ENCODE measurements at regions not wholly inside any gene's neighbourhood (a gene's known extent, or its start where the extent isn't known, plus 50 kb on each side); places are given as distances from the start of the nearest gene placed in this dataset.
"Not testable (repeated sequence)": the region's sequence is repeated elsewhere in the genome, so short reads cannot be mapped to it uniquely, and the experiment has no call there.

GRCh38 chr22:25477358-25477757 lies 87.1 kb upstream of the GRK3 start:
- no peaks in the 10 kb centered on the region for H3K27me3 ChIP-seq (ENCODE audit: insufficient read depth, insufficient read length)
- no peaks in the 10 kb centered on the region for H3K4me1 ChIP-seq (ENCODE audit: insufficient read depth, insufficient read length)
- H3K4me3 ChIP-seq (ENCODE audit: insufficient read length, low read depth): no peak overlapping the region
- no peak for DNase-seq (ENCODE audit: low read depth, low spot score)
- peaks cover 7% of the 10 kb centered on the region; the same call in 1 of the 2 replicates for H3K9me3 ChIP-seq (ENCODE audit: insufficient read depth, low read length)
- TF ChIP-seq ZNF274 (IDR thresholded peaks at IDR 0.05; ENCODE audit: low read depth, low read length) (no peak), YY1 (IDR thresholded peaks at IDR 0.05; ENCODE audit: insufficient read depth, insufficient read length) (no peak), SUZ12 (IDR thresholded peaks at IDR 0.05; ENCODE audit: extremely low read depth, insufficient read depth, insufficient read length) (no peak)
- no peak overlapping the region for H3K9ac ChIP-seq (ENCODE audit: insufficient read length, low read depth)
- H3K36me3 ChIP-seq (ENCODE audit: insufficient read depth, insufficient read length, low read length): peaks cover 27% of the 10 kb centered on the region

GRCh38 chr22:25478111-25478510 lies 86.4 kb upstream of the GRK3 start:
- no peak overlapping the region for H3K9ac ChIP-seq (ENCODE audit: insufficient read length, low read depth)
- no peak overlapping the region for H3K4me3 ChIP-seq (ENCODE audit: insufficient read length, low read depth)
- DNase-seq (ENCODE audit: low read depth, low spot score): no peak
- no peaks in the 10 kb centered on the region for H3K4me1 ChIP-seq (ENCODE audit: insufficient read depth, insufficient read length)
- TF ChIP-seq SUZ12 (IDR thresholded peaks at IDR 0.05; ENCODE audit: extremely low read depth, insufficient read depth, insufficient read length): no peak
- no peak for TF ChIP-seq ZNF274 (IDR thresholded peaks at IDR 0.05; ENCODE audit: low read depth, low read length)
- no peak for TF ChIP-seq YY1 (IDR thresholded peaks at IDR 0.05; ENCODE audit: insufficient read depth, insufficient read length)
- peaks cover 7% of the 10 kb centered on the region; the same call in 1 of the 2 replicates for H3K9me3 ChIP-seq (ENCODE audit: insufficient read depth, low read length)
- H3K36me3 ChIP-seq (ENCODE audit: insufficient read depth, insufficient read length, low read length): peaks cover 34% of the 10 kb centered on the region
- H3K27me3 ChIP-seq (ENCODE audit: insufficient read depth, insufficient read length): no peaks in the 10 kb centered on the region

- peaks cover 36% of the 10 kb centered on the region for H3K36me3 ChIP-seq (ENCODE audit: insufficient read depth, insufficient read length, low read length)
- no peak overlapping the region for H3K9ac ChIP-seq (ENCODE audit: insufficient read length, low read depth)
- H3K27me3 ChIP-seq (ENCODE audit: insufficient read depth, insufficient read length): no peaks in the 10 kb centered on the region
- H3K4me1 ChIP-seq (ENCODE audit: insufficient read depth, insufficient read length): no peaks in the 10 kb centered on the region
- no peak overlapping the region for H3K4me3 ChIP-seq (ENCODE audit: insufficient read length, low read depth)
- TF ChIP-seq SUZ12 (IDR thresholded peaks at IDR 0.05; ENCODE audit: extremely low read depth, insufficient read depth, insufficient read length) (no peak), YY1 (IDR thresholded peaks at IDR 0.05; ENCODE audit: insufficient read depth, insufficient read length) (no peak), ZNF274 (IDR thresholded peaks at IDR 0.05; ENCODE audit: low read depth, low read length) (no peak)
- DNase-seq (ENCODE audit: low read depth, low spot score): no peak
- peaks cover 7% of the 10 kb centered on the region; the same call in 1 of the 2 replicates for H3K9me3 ChIP-seq (ENCODE audit: insufficient read depth, low read length)
Observed at GRCh38 chr22:25478528-25478927, 85.9 kb upstream of the GRK3 start.

GRCh38 chr22:25480868-25481267 lies 83.6 kb upstream of the GRK3 start:
- not testable (repeated sequence) for H3K4me1 ChIP-seq (ENCODE audit: insufficient read depth, insufficient read length); DNase-seq (ENCODE audit: low read depth, low spot score); H3K27me3 ChIP-seq (ENCODE audit: insufficient read depth, insufficient read length); H3K9me3 ChIP-seq (ENCODE audit: insufficient read depth, low read length); H3K9ac ChIP-seq (ENCODE audit: insufficient read length, low read depth); H3K4me3 ChIP-seq (ENCODE audit: insufficient read length, low read depth)
- H3K36me3 ChIP-seq (ENCODE audit: insufficient read depth, insufficient read length, low read length): peaks cover 52% of the 10 kb centered on the region

GRCh38 chr22:25482091-25482760 lies 82.2 kb upstream of the GRK3 start:
- H3K4me1 ChIP-seq (ENCODE audit: insufficient read depth, insufficient read length): no peaks in the 10 kb centered on the region
- H3K9me3 ChIP-seq (ENCODE audit: insufficient read depth, low read length): peaks cover 3% of the 10 kb centered on the region; the same call in 1 of the 2 replicates
- DNase-seq (ENCODE audit: low read depth, low spot score): no peak
- H3K9ac ChIP-seq (ENCODE audit: insufficient read length, low read depth): no peak overlapping the region
- H3K36me3 ChIP-seq (ENCODE audit: insufficient read depth, insufficient read length, low read length): peaks cover 57% of the 10 kb centered on the region
- TF ChIP-seq ZNF274 (IDR thresholded peaks at IDR 0.05; ENCODE audit: low read depth, low read length) (no peak), YY1 (IDR thresholded peaks at IDR 0.05; ENCODE audit: insufficient read depth, insufficient read length) (no peak), SUZ12 (IDR thresholded peaks at IDR 0.05; ENCODE audit: extremely low read depth, insufficient read depth, insufficient read length) (no peak)
- H3K27me3 ChIP-seq (ENCODE audit: insufficient read depth, insufficient read length): no peaks in the 10 kb centered on the region
- no peak overlapping the region for H3K4me3 ChIP-seq (ENCODE audit: insufficient read length, low read depth)

- TF ChIP-seq SUZ12 (IDR thresholded peaks at IDR 0.05; ENCODE audit: extremely low read depth, insufficient read depth, insufficient read length) (no peak), ZNF274 (IDR thresholded peaks at IDR 0.05; ENCODE audit: low read depth, low read length) (no peak), YY1 (IDR thresholded peaks at IDR 0.05; ENCODE audit: insufficient read depth, insufficient read length) (no peak)
- no peak for DNase-seq (ENCODE audit: low read depth, low spot score)
- H3K36me3 ChIP-seq (ENCODE audit: insufficient read depth, insufficient read length, low read length): peaks cover 54% of the 10 kb centered on the region
Observed at GRCh38 chr22:25482868-25483639, 81.4 kb upstream of the GRK3 start.

GRCh38 chr22:25483931-25484330 lies 80.5 kb upstream of the GRK3 start:
- TF ChIP-seq YY1 (IDR thresholded peaks at IDR 0.05; ENCODE audit: insufficient read depth, insufficient read length): no peak
- TF ChIP-seq SUZ12 (IDR thresholded peaks at IDR 0.05; ENCODE audit: extremely low read depth, insufficient read depth, insufficient read length): no peak
- no peak for TF ChIP-seq ZNF274 (IDR thresholded peaks at IDR 0.05; ENCODE audit: low read depth, low read length)
- Histone ChIP-seq H3K9me3 (ENCODE audit: insufficient read depth, low read length) (no peaks in the 10 kb centered on the region), H3K4me3 (ENCODE audit: insufficient read length, low read depth) (no peak overlapping the region), H3K9ac (ENCODE audit: insufficient read length, low read depth) (no peak overlapping the region), H3K36me3 (ENCODE audit: insufficient read depth, insufficient read length, low read length) (peaks cover 48% of the 10 kb centered on the region), H3K27me3 (ENCODE audit: insufficient read depth, insufficient read length) (no peaks in the 10 kb centered on the region), H3K4me1 (ENCODE audit: insufficient read depth, insufficient read length) (no peaks in the 10 kb centered on the region)
- DNase-seq (ENCODE audit: low read depth, low spot score): no peak

More at GRCh38 chr22:25482868-25483639, 81.4 kb upstream of the GRK3 start:
- H3K27me3 ChIP-seq (ENCODE audit: insufficient read depth, insufficient read length): no peaks in the 10 kb centered on the region
- no peaks in the 10 kb centered on the region for H3K9me3 ChIP-seq (ENCODE audit: insufficient read depth, low read length)
- H3K9ac ChIP-seq (ENCODE audit: insufficient read length, low read depth): no peak overlapping the region
- no peak overlapping the region for H3K4me3 ChIP-seq (ENCODE audit: insufficient read length, low read depth)
- no peaks in the 10 kb centered on the region for H3K4me1 ChIP-seq (ENCODE audit: insufficient read depth, insufficient read length)

Data from NT2/D1 (cell line).